Neuronal stem cell (in vitro differentiated cells): ENCODE measurements at regions not wholly inside any gene's neighbourhood (a gene's known extent, or its start where the extent isn't known, plus 50 kb on each side); places are given as distances from the start of the nearest gene placed in this dataset.

Experiments used
- DNase-seq: peaks from one replicate; pipeline ENCODE4 v3.0.0-alpha.2; 2013; ENCODE audit warnings: low spot score
- H2AFZ ChIP-seq: one replicate; pipeline ENCODE4 v1.6.1; 2013; ENCODE audit warnings: mild to moderate bottlenecking, low read length, inconsistent platforms
- H2AK5ac ChIP-seq: 2 replicates; pipeline ENCODE4 v1.6.1; 2013; ENCODE audit warnings: low read depth, mild to moderate bottlenecking, inconsistent platforms, low read length, moderate library complexity, mixed read lengths
- H2BK120ac ChIP-seq: 2 replicates; pipeline ENCODE4 v1.6.1; 2013; ENCODE audit warnings: low read depth, mild to moderate bottlenecking, inconsistent platforms, low read length, moderate library complexity, mixed read lengths
- H2BK12ac ChIP-seq: one replicate; pipeline ENCODE4 v1.6.1; 2013; ENCODE audit warnings: low read length, inconsistent platforms
- H2BK15ac ChIP-seq: 2 replicates; pipeline ENCODE4 v1.6.1; 2013; ENCODE audit warnings: mild to moderate bottlenecking, low read length, inconsistent platforms, mixed read lengths
- H2BK5ac ChIP-seq: one replicate; pipeline ENCODE4 v1.6.1; 2013; ENCODE audit warnings: inconsistent platforms, mild to moderate bottlenecking, low read length, moderate library complexity
- H3K14ac ChIP-seq: one replicate; pipeline ENCODE4 v1.6.1; 2013; ENCODE audit warnings: low read length, inconsistent platforms
- H3K18ac ChIP-seq: 2 replicates; pipeline ENCODE4 v1.6.1; 2013; ENCODE audit warnings: low read length, inconsistent platforms
- H3K23ac ChIP-seq: 2 replicates; pipeline ENCODE4 v1.6.1; 2013; ENCODE audit warnings: low read depth, mild to moderate bottlenecking, mixed read lengths, low read length, inconsistent platforms; ENCODE audit not compliant: poor library complexity
- H3K27ac ChIP-seq: replicated peaks from 3 replicates; pipeline ENCODE4 v1.5.1; 2013; ENCODE audit warnings: low read length, inconsistent platforms
- H3K27me3 ChIP-seq, 3 experiments: 2 replicates each; pipeline ENCODE4 v1.6.1; 2013; ENCODE audit warnings: low read length in 3 of 3, mild to moderate bottlenecking in 2 of 3, inconsistent platforms in 1 of 3, low read depth in 1 of 3, mixed read lengths in 1 of 3, moderate library complexity in 1 of 3; ENCODE audit not compliant: control insufficient read depth in 3 of 3, insufficient read depth in 3 of 3
- H3K36me3 ChIP-seq, 2 donors: replicated peaks in 1 of 2; 2 replicates each; pipeline ENCODE4 v1.6.1; 2013; ENCODE audit warnings: low read length in 2 of 2; ENCODE audit not compliant: control insufficient read depth in 2 of 2, insufficient read depth in 2 of 2
- H3K4ac ChIP-seq: 2 replicates; pipeline ENCODE4 v1.6.1; 2013; ENCODE audit warnings: inconsistent platforms, mild to moderate bottlenecking, low read length, moderate library complexity
- H3K4me1 ChIP-seq, 2 donors: 1 replicate in 1 of 2; 2 replicates in 1 of 2; pipeline ENCODE4 v1.6.1; 2013; ENCODE audit warnings: low read length in 2 of 2, low read depth in 1 of 2; ENCODE audit not compliant: control insufficient read depth in 2 of 2, insufficient read depth in 1 of 2
- H3K4me2 ChIP-seq: one replicate; pipeline ENCODE4 v1.6.1; 2013; ENCODE audit warnings: mild to moderate bottlenecking, low read length, inconsistent platforms; ENCODE audit not compliant: insufficient read depth, poor library complexity, severe bottlenecking
- H3K4me3 ChIP-seq, 2 donors: 2 replicates each; pipeline ENCODE4 v1.5.1; 2013; ENCODE audit warnings: low read length in 2 of 2, mild to moderate bottlenecking in 2 of 2, inconsistent platforms in 1 of 2, moderate library complexity in 1 of 2
- H3K79me1 ChIP-seq: one replicate; pipeline ENCODE4 v1.6.1; 2013; ENCODE audit warnings: low read depth, mild to moderate bottlenecking, inconsistent platforms, low read length, moderate library complexity
- H3K9ac ChIP-seq: one replicate; pipeline ENCODE4 v1.6.1; 2013; ENCODE audit warnings: mild to moderate bottlenecking, low read depth, low read length, inconsistent platforms; ENCODE audit not compliant: poor library complexity
- H3K9me3 ChIP-seq, 2 donors: replicated peaks in 1 of 2; 2 replicates each; pipeline versions ENCODE3 to v1.6.1; 2013; ENCODE audit warnings: low read length in 2 of 2, mild to moderate bottlenecking in 2 of 2, inconsistent platforms in 1 of 2, low read depth in 1 of 2, mixed read lengths in 1 of 2, moderate library complexity in 1 of 2; ENCODE audit not compliant: control insufficient read depth in 2 of 2, insufficient read depth in 1 of 2
- H4K8ac ChIP-seq: one replicate; pipeline ENCODE4 v1.6.1; 2013; ENCODE audit warnings: low read depth, mild to moderate bottlenecking, inconsistent platforms, low read length, moderate library complexity
- H4K91ac ChIP-seq: one replicate; pipeline ENCODE4 v1.6.1; 2013; ENCODE audit warnings: low read length, low read depth, mild to moderate bottlenecking, inconsistent platforms; ENCODE audit not compliant: poor library complexity
- WGBS, 2 donors: extraction: QIAGEN DNeasy Blood & Tissue Kit; methylation state at CpG; one replicate each; pipeline ENCODE4 v1.1.7; 2013; ENCODE audit warnings: missing lambda C conversion rate in 2 of 2, mixed read lengths in 1 of 2; ENCODE audit not compliant: insufficient read length in 2 of 2, insufficient replicate concordance in 1 of 2; ENCODE audit errors: extremely low coverage in 2 of 2; 5-methylcytosine and 5-hydroxymethylcytosine counted together

DNA sequence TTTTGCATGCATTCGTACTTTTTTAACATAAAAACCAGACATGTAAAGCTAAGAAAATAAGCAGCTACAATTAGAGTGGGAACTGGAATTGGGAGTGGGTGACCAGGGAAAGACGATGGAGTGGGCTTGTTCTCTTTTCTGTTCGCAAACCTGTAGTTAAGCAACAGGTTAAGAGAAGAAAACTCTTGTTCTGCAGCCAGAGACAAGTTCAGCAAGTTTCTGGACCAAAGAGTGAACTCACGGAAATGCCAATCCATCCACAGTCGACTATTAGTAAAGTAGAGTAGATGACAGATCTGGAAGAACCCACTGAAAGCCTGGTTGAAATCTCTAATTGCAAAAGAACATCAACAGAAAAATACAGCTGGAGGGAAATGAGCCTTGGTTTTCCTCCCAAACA is 197.8 kb downstream of the TFAP2A start:
- WGBS, 2 donors, result no CpG with 5 or more reads among the region's 5 CpGs

DNA sequence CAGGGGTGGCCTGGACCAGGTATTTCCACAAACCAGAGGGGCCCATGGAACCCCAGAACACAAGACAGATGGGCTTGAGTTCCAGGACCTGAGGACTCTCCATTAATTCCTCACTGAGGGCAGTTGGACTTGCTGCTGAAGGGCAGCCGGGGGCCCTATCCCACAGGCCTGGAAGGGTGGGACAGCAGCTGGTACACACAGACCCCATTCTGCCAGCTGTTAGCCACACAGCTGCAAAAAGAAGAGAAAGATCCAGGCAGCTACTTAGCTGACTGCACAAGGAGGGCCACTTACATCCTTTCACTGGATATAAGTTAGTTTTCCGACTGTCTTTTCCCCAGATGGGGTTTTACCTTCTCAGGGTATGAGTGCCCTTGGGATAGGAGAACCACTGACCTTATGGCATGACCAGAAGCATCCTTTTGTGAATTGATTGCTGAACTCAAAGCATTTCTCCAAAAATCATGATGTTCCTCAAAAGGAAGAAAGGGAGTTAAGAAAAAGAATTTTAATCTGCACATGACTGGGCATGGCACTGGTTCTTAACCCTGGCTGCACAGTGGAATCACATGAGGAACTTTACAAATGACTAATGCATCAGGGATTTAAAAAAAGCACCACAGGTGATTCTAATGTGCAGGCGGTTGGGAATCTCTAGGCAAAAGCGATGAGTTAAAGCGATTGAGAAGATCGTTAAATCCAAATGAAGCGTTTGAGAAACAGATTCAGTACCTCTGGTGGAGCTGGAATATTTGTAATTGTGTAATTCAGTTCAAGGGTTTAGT is 199.4 kb downstream of the TFAP2A start:
- Histone ChIP-seq H3K23ac (no peak overlapping the region), H3K9ac (no peak overlapping the region), H3K79me1 (no peaks in the 10 kb centered on the region), H3K18ac (peak overlapping the region; percentile 67), H2BK120ac (no peak overlapping the region), H3K9me3 (peaks cover 0 to 2% of the 10 kb centered on the region in 2 donors), H4K8ac (no peak overlapping the region), H3K27me3 (no peaks in the 10 kb centered on the region), H2AFZ (no peak overlapping the region), H2BK15ac (no peak overlapping the region), H3K4me3 (no peak overlapping the region), H4K91ac (no peak overlapping the region), H3K4me1 (no peaks in the 10 kb centered on the region), H2BK12ac (peak overlapping the region; percentile 43), H3K14ac (no peak overlapping the region), H3K27ac (no peak overlapping the region), H2AK5ac (no peak overlapping the region), H2BK5ac (no peak overlapping the region), H3K4ac (no peak overlapping the region), H3K4me2 (no peak overlapping the region), H3K36me3 (no peaks in the 10 kb centered on the region)
- no peak for DNase-seq
- WGBS, 2 donors, result no CpG with 5 or more reads among the region's 7 CpGs

More for the DNA sequence above, 197.8 kb downstream of the TFAP2A start:
- Histone ChIP-seq H3K27me3 (no peaks in the 10 kb centered on the region), H3K23ac (no peak overlapping the region), H4K8ac (no peak overlapping the region), H2AK5ac (no peak overlapping the region), H3K9me3 (no peaks in the 10 kb centered on the region), H3K4me1 (no peaks in the 10 kb centered on the region), H3K14ac (no peak overlapping the region), H2BK12ac (no peak overlapping the region), H2AFZ (no peak overlapping the region), H3K9ac (no peak overlapping the region), H3K4me2 (no peak overlapping the region), H3K4me3 (no peak overlapping the region), H2BK120ac (no peak overlapping the region), H3K18ac (no peak overlapping the region), H2BK15ac (no peak overlapping the region), H3K79me1 (no peaks in the 10 kb centered on the region), H3K27ac (no peak overlapping the region), H3K4ac (no peak overlapping the region), H3K36me3 (no peaks in the 10 kb centered on the region), H2BK5ac (no peak overlapping the region), H4K91ac (no peak overlapping the region)
- DNase-seq, result no peak

DNA sequence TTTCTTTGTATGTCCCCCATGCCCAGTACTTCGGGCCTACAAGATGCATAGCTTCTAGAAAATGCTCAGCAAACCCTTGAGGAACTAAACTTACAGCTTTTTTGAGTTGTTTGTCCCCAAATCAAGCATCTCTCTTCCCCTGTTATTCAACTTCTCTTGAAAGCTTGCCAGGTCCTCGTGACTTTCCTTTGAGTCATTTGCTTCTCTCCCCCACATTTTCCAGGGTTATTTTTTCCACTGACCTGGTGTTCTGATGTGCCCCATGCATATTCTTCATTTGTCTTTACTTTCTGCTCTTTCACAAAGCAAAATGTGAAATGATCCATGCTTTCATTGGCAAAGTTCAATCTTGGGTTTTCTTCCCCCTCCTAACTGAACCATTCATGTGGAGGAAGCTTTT is 204.8 kb downstream of the TFAP2A start:
- Histone ChIP-seq H2BK15ac (no peak overlapping the region), H3K79me1 (no peaks in the 10 kb centered on the region), H3K4ac (no peak overlapping the region), H3K23ac (no peak overlapping the region), H2BK120ac (no peak overlapping the region), H2BK5ac (no peak overlapping the region), H3K14ac (no peak overlapping the region), H3K27ac (no peak overlapping the region), H3K27me3 (no peaks in the 10 kb centered on the region), H3K9ac (no peak overlapping the region), H4K8ac (no peak overlapping the region), H4K91ac (no peak overlapping the region), H3K4me3 (no peak overlapping the region), H2BK12ac (no peak overlapping the region), H3K4me1 (peaks cover 0 to 1% of the 10 kb centered on the region in 2 donors), H2AFZ (no peak overlapping the region), H3K4me2 (no peak overlapping the region), H3K36me3 (no peaks in the 10 kb centered on the region), H2AK5ac (no peak overlapping the region), H3K18ac (no peak overlapping the region), H3K9me3 (peaks cover 0 to 2% of the 10 kb centered on the region in 2 donors)
- no peak for DNase-seq
- no CpG with 5 or more reads among the region's 2 CpGs for WGBS, 2 donors

DNA sequence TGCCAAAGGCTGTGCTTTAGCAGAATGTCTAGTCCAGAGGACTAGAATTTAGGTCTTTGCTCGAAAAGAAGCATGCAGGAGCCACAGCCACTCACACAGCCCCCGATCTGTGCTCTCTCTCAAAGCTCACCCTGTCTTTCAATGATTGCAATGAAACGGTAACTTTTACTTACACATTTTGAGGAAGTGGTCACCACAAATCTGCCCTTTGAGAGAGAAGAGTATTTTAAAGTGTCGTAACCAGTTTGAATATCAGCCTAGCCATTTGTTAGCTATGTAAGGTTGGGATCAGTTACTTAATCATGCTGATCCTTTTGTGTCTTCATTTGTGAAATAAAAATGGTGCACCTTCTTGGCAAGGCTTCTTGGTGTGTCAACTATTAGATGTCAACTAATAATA is 209.0 kb downstream of the TFAP2A start:
- Histone ChIP-seq H2BK15ac (no peak overlapping the region), H3K27me3 (no peaks in the 10 kb centered on the region), H3K23ac (no peak overlapping the region), H2AK5ac (no peak overlapping the region), H2BK5ac (no peak overlapping the region), H3K9me3 (no peaks in the 10 kb centered on the region), H3K4me3 (no peak overlapping the region), H3K14ac (no peak overlapping the region), H3K36me3 (no peaks in the 10 kb centered on the region), H2BK12ac (no peak overlapping the region), H3K18ac (no peak overlapping the region), H3K27ac (no peak overlapping the region), H3K4ac (no peak overlapping the region), H2BK120ac (no peak overlapping the region), H4K91ac (no peak overlapping the region), H2AFZ (no peak overlapping the region), H3K9ac (no peak overlapping the region), H3K79me1 (no peaks in the 10 kb centered on the region), H3K4me2 (no peak overlapping the region), H3K4me1 (peaks cover 0 to 1% of the 10 kb centered on the region in 2 donors), H4K8ac (no peak overlapping the region)
- WGBS, 2 donors, result no CpG with 5 or more reads among the region's 4 CpGs
- no peak for DNase-seq
